ENCODE measurements at regions not wholly inside any gene's neighbourhood (a gene's known extent, or its start where the extent isn't known, plus 50 kb on each side); places are given as distances from the start of the nearest gene placed in this dataset.

DNA sequence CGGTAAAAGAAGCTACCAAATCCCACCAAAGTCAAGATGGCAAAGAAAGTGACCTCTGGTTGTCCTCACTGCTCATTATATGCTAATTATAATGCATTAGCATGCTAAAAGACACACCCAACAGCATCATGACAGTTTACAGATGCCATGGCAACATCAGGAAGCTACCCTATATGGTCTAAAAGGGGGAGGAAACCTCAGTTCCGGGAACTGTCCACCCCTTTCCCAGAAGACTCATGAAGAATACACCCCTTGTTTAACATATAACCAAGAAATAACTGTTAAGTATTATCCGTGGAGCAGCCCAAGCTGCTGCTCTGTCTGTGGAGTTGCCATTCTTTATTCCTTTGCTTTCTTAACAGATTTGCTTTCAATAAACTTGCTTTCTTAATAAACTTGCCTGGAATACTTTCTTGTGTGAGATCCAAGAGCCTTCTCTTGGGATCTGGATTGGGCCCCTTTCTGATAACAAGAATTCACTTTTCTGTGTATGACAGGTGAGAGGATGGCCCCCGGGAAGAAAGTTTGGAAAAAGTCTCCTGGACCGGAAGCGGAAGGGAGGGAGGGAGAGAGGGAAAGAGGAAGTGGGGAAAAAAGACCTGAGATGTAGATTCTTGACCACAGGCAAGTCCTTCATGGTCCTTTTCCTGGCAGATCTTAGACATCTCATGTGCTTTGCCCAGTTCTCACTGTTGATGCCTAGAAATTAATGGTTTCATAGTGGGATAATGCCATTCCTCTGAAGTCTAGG is 146.7 kb upstream of the ID4 start:
- TF ChIP-seq, protein P1, sequence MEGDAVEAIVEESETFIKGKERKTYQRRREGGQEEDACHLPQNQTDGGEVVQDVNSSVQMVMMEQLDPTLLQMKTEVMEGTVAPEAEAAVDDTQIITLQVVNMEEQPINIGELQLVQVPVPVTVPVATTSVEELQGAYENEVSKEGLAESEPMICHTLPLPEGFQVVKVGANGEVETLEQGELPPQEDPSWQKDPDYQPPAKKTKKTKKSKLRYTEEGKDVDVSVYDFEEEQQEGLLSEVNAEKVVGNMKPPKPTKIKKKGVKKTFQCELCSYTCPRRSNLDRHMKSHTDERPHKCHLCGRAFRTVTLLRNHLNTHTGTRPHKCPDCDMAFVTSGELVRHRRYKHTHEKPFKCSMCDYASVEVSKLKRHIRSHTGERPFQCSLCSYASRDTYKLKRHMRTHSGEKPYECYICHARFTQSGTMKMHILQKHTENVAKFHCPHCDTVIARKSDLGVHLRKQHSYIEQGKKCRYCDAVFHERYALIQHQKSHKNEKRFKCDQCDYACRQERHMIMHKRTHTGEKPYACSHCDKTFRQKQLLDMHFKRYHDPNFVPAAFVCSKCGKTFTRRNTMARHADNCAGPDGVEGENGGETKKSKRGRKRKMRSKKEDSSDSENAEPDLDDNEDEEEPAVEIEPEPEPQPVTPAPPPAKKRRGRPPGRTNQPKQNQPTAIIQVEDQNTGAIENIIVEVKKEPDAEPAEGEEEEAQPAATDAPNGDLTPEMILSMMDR (IDR thresholded peaks at IDR 0.05) = no peak
- TF ChIP-seq POLR2A (IDR thresholded peaks at IDR 0.05) (no peak), POLR2AphosphoS5 (IDR thresholded peaks at IDR 0.05) (no peak), EP300 (IDR thresholded peaks at IDR 0.05) (no peak)

Data from upper lobe of left lung (tissue), 4 donors.